ENCODE measurements at regions not wholly inside any gene's neighbourhood (a gene's known extent, or its start where the extent isn't known, plus 50 kb on each side); places are given as distances from the start of the nearest gene placed in this dataset.

- no peak for DNase-seq (ENCODE audit: low spot score)
- Histone ChIP-seq H3K36me3 (ENCODE audit: control insufficient read depth in 4 of 4, insufficient read depth in 3 of 4, low read depth in 1 of 4, low read length in 3 of 4) (no peaks in the 10 kb centered on the region), H3K27ac (ENCODE audit: low read depth in 1 of 2, low read length in 2 of 2) (no peak overlapping the region), H3K4me1 (ENCODE audit: control insufficient read depth in 4 of 4, insufficient read depth in 4 of 4, low read length in 3 of 4) (no peaks in the 10 kb centered on the region), H3K4me3 (ENCODE audit: low read depth in 1 of 3, low read length in 3 of 3) (no peak overlapping the region), H3K9me3 (ENCODE audit: control insufficient read depth in 4 of 4, low read length in 3 of 4) (peaks cover 0 to 6% (median 2%) of the 10 kb centered on the region in 4 donors), H3K9ac (ENCODE audit: low read depth in 1 of 2, low read length in 2 of 2) (no peak overlapping the region), H3K27me3 (ENCODE audit: control insufficient read depth in 4 of 4, insufficient read depth in 4 of 4, low read length in 3 of 4) (no peaks in the 10 kb centered on the region)
- 71% methylated on average over 3 of the region's 3 CpGs for WGBS
- no peak for TF ChIP-seq GABPA (IDR thresholded peaks at IDR 0.05 in 1 of 2, conservative IDR thresholded peaks at IDR 0.05 in 1 of 2)
- no peak for TF ChIP-seq ZBTB33 (IDR thresholded peaks at IDR 0.05)
- TF ChIP-seq RXRA (IDR thresholded peaks at IDR 0.05) = no peak
- TF ChIP-seq HNF4A (conservative IDR thresholded peaks at IDR 0.05) = no peak
- TF ChIP-seq SP1 (IDR thresholded peaks at IDR 0.05) = no peak
- TF ChIP-seq CTCF (IDR thresholded peaks at IDR 0.05; ENCODE audit: low read depth, low read length, missing input control) = no peak
- TF ChIP-seq JUND (IDR thresholded peaks at IDR 0.05) = no peak
- TF ChIP-seq EGR1 (IDR thresholded peaks at IDR 0.05; ENCODE audit: low read depth in 2 of 2) = no peak
- no peak for TF ChIP-seq TAF1 (conservative IDR thresholded peaks at IDR 0.05)
These were observed 85.6 kb downstream of the SNAPC1 start for GRCh38 chr14:61847861-61848260.

GRCh38 chr14:61854898-61855297 is 92.7 kb downstream of the SNAPC1 start:
- no peak overlapping the region for H3K4me3 ChIP-seq (ENCODE audit: low read depth in 1 of 3, low read length in 3 of 3)
- no peaks in the 10 kb centered on the region for H3K36me3 ChIP-seq (ENCODE audit: control insufficient read depth in 4 of 4, insufficient read depth in 3 of 4, low read depth in 1 of 4, low read length in 3 of 4)
- H3K9ac ChIP-seq (ENCODE audit: low read depth in 1 of 2, low read length in 2 of 2) = no peak overlapping the region
- no peak for DNase-seq (ENCODE audit: low spot score)
- no peak overlapping the region for H3K27ac ChIP-seq (ENCODE audit: low read depth in 1 of 2, low read length in 2 of 2)
- peaks cover 0 to 3% (median 0%) of the 10 kb centered on the region in 4 donors for H3K9me3 ChIP-seq (ENCODE audit: control insufficient read depth in 4 of 4, low read length in 3 of 4)
- H3K27me3 ChIP-seq (ENCODE audit: control insufficient read depth in 4 of 4, insufficient read depth in 4 of 4, low read length in 3 of 4) = no peaks in the 10 kb centered on the region
- peaks cover 0 to 10% (median 4%) of the 10 kb centered on the region in 4 donors for H3K4me1 ChIP-seq (ENCODE audit: control insufficient read depth in 4 of 4, insufficient read depth in 4 of 4, low read length in 3 of 4)
- TF ChIP-seq HNF4A (conservative IDR thresholded peaks at IDR 0.05) = peak in 1 of 2 donors; percentile 36
- no peak for TF ChIP-seq YY1 (IDR thresholded peaks at IDR 0.05)
- TF ChIP-seq RXRA (IDR thresholded peaks at IDR 0.05) = peak in 1 of 2 donors; percentile 38
- no peak for TF ChIP-seq GABPA (IDR thresholded peaks at IDR 0.05 in 1 of 2, conservative IDR thresholded peaks at IDR 0.05 in 1 of 2)
- TF ChIP-seq EGR1 (IDR thresholded peaks at IDR 0.05; ENCODE audit: low read depth in 2 of 2) = no peak

GRCh38 chr14:61860294-61860918 is 98.2 kb downstream of the SNAPC1 start:
- Histone ChIP-seq H3K9ac (ENCODE audit: low read depth in 1 of 2, low read length in 2 of 2) (no peak overlapping the region), H3K4me3 (ENCODE audit: low read depth in 1 of 3, low read length in 3 of 3) (no peak overlapping the region), H3K9me3 (ENCODE audit: control insufficient read depth in 4 of 4, low read length in 3 of 4) (no peaks in the 10 kb centered on the region), H3K4me1 (ENCODE audit: control insufficient read depth in 4 of 4, insufficient read depth in 4 of 4, low read length in 3 of 4) (no peaks in the 10 kb centered on the region), H3K27ac (ENCODE audit: low read depth in 1 of 2, low read length in 2 of 2) (no peak overlapping the region), H3K27me3 (ENCODE audit: control insufficient read depth in 4 of 4, insufficient read depth in 4 of 4, low read length in 3 of 4) (no peaks in the 10 kb centered on the region), H3K36me3 (ENCODE audit: control insufficient read depth in 4 of 4, insufficient read depth in 3 of 4, low read depth in 1 of 4, low read length in 3 of 4) (no peaks in the 10 kb centered on the region)
- whole genome bisulfite sequencing = 51% methylated on average over 1 of the region's 1 CpG
- DNase-seq (ENCODE audit: low spot score) = peak; percentile 43
- TF ChIP-seq RAD21 (IDR thresholded peaks at IDR 0.05) (peak; percentile 45 to 61), CTCF (IDR thresholded peaks at IDR 0.05; ENCODE audit: low read depth, low read length, missing input control) (peak; percentile 67), RXRA (IDR thresholded peaks at IDR 0.05) (no peak)
